Muscle of leg (tissue), 3 donors: ENCODE measurements at regions not wholly inside any gene's neighbourhood (a gene's known extent, or its start where the extent isn't known, plus 50 kb on each side); places are given as distances from the start of the nearest gene placed in this dataset.
"Not testable (repeated sequence)": the region's sequence is repeated elsewhere in the genome, so short reads cannot be mapped to it uniquely, and the experiment has no call there.

ENCODE experiments used
- DNase-seq: peaks from one replicate; pipeline ENCODE4 v3.0.0; 2013
- H3K27ac ChIP-seq: one replicate; pipeline ENCODE4 v1.5.1; 2013; ENCODE audit warnings: mild to moderate bottlenecking, low read length, control low read depth
- H3K27me3 ChIP-seq: one replicate; pipeline ENCODE4 v1.6.1; 2013; ENCODE audit warnings: low read length; ENCODE audit not compliant: control insufficient read depth, insufficient read depth
- H3K36me3 ChIP-seq: one replicate; pipeline ENCODE4 v1.6.1; 2013; ENCODE audit warnings: low read length; ENCODE audit not compliant: control insufficient read depth, insufficient read depth
- H3K4me1 ChIP-seq: one replicate; pipeline ENCODE4 v1.6.1; 2013; ENCODE audit warnings: low read length; ENCODE audit not compliant: control insufficient read depth, insufficient read depth
- H3K4me3 ChIP-seq: one replicate; pipeline ENCODE4 v1.5.1; 2013; ENCODE audit warnings: low read length, control low read depth
- H3K9me3 ChIP-seq: replicated peaks from 2 replicates; pipeline ENCODE4 v1.6.1; 2013; ENCODE audit warnings: low read depth, low read length; ENCODE audit not compliant: control insufficient read depth
- WGBS: methylation state at CpG from one replicate; pipeline ENCODE4 v1.1.5; 2013; ENCODE audit warnings: missing lambda C conversion rate; ENCODE audit not compliant: insufficient coverage; 5-methylcytosine and 5-hydroxymethylcytosine counted together

DNA sequence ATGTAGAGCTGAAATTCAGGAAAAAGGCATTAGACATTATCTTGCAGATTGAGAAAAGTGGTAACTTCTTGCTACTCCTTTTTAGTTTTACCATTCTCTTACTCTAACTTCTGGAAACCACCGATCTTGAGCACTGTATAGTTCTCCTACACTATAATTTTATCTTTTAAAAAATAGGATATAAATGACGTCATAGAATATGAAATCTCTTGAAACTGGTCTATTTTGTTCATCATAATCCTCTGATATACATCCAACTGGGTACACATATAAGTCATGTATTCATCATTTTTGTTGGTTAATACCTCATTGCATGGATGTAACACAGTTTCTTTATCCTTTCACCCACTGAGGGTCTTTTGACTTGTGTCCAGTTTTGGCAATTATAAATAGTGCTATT is 629.9 kb upstream of the PRR20A start:
- no peaks in the 10 kb centered on the region for H3K9me3 ChIP-seq
- no CpG with 5 or more reads among the region's 2 CpGs for WGBS
- no peak for DNase-seq
- no peaks in the 10 kb centered on the region for H3K36me3 ChIP-seq
- no peaks in the 10 kb centered on the region for H3K4me1 ChIP-seq
- H3K27me3 ChIP-seq, result no peaks in the 10 kb centered on the region
- H3K27ac ChIP-seq, result no peak overlapping the region
- H3K4me3 ChIP-seq, result no peak overlapping the region

DNA sequence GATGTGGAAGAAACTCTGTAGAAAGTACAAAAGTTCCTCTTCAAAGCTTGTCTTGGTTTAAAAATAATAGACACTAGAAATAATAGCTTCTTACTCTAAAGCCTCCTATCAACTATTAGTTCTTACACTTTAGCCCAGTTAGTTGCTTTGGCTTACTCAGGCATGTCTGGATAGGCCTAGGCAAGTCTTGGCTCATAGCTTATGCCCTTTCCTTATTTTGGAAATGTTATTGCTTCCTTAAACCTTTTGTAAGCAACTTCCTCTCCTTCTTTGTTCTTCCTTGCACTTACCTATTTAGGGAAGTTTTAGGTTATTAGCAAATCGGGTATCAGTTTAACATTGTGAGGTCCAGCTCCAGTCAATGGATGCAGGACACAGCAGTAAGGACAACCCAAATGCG is 628.4 kb upstream of the PRR20A start:
- H3K27ac ChIP-seq, H3K27me3 ChIP-seq, DNase-seq, H3K36me3 ChIP-seq, H3K4me1 ChIP-seq, H3K4me3 ChIP-seq, H3K9me3 ChIP-seq: not testable (repeated sequence)
- WGBS, result 100% methylated on average over 1 of the region's 2 CpGs

DNA sequence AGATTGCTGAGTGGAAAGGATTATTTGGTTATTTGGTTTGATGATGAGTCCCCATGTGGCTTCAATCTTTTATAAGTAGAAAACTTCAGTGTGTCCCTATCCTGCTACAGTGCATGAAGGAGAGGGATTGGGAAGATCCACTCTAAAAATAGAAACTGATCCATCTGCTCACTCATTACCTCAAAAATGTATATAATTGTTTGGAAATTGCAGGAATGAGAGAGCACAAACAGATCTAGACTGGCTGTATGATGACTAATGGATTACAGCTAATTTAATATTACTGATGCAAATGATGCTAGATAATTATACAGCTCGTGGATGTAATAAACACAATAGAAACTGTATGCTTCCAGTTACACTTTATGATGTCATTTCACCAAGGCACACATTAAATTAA is 625.3 kb upstream of the PRR20A start:
- WGBS, result no CpG with 5 or more reads among the region's 1 CpG
- no peak overlapping the region for H3K27ac ChIP-seq
- H3K9me3 ChIP-seq, result no peaks in the 10 kb centered on the region
- H3K4me1 ChIP-seq, result no peaks in the 10 kb centered on the region
- no peaks in the 10 kb centered on the region for H3K27me3 ChIP-seq
- no peaks in the 10 kb centered on the region for H3K36me3 ChIP-seq
- no peak for DNase-seq
- no peak overlapping the region for H3K4me3 ChIP-seq

DNA sequence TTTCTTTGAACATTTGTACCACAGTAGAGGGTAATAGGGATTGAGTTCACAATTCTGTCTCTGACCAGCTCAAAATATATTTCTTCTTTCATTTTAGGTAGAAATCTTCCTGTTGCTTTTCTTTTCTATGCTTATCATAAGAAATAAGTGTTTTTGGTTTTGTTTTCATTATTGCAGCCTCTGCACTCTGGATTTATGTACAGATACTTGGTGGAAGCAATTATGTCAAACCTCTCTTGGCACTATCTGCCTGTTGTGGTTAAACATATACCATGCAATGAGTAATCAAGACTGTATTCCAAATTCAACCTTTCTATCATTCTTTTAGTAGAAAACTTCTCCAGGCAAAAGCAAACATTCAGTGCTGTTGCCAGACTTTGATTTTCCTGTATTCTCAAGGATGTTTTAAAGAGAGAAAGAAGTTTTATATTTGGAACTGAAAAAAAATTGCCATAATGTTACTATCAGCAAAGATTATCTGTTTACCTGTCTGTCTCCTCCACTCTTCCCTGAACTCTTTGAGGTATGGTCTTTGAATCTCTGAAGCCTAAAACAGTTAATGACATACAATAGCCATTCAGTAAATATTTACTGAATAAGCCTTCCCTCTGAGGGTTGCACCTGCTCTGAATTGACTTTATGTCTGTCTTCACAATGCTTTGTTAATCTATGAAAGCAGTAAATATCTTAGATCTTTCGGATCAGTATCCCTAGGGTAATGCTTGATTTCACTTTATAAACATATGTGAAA is 612.5 kb upstream of the PRR20A start:
- no peaks in the 10 kb centered on the region for H3K27me3 ChIP-seq
- DNase-seq, result no peak
- H3K9me3 ChIP-seq, result no peaks in the 10 kb centered on the region
- WGBS, result no CpG with 5 or more reads among the region's 1 CpG
- no peak overlapping the region for H3K27ac ChIP-seq
- H3K4me1 ChIP-seq, result no peaks in the 10 kb centered on the region
- H3K36me3 ChIP-seq, result no peaks in the 10 kb centered on the region
- H3K4me3 ChIP-seq, result no peak overlapping the region

DNA sequence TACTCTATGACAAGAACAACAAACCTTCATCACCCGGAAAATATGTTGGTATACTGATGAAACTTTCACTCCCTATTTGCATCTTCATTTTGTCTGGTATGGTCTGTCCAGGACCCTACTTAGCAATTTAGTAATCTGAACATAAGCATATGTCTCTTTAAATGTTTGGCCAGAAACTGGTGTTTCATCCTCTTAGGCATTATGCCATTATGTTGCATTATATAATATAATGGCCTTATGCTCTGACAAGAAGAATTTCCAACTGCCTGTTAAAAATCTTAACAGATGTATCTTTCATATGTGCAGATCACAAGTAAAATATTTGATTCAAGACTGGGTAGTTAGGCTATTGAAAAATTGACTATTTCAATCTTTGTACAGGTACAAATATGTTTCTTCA is 610.6 kb upstream of the PRR20A start:
- WGBS, result no CpG with 5 or more reads among the region's 1 CpG

DNA sequence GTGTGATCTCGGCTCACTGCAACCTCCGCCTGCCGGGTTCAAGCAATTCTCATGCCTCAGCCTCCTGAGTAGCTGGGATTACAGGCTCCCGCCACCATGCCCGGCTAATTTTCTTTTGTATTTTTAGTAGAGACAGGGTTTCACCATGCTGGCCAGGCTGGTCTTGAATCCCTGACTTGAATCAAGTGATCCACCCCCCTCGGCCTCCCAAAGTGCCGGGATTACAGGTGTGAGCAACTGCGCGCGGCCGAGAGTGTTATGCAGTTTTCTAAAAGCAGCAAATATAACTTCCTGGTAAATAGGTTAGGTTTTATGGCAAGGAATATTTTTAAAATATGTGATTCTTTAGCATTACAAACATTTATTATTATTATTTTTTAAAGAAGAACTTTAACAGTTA is 592.8 kb upstream of the PRR20A start:
- not testable (repeated sequence) for H3K4me3 ChIP-seq, H3K27ac ChIP-seq, H3K36me3 ChIP-seq, H3K4me1 ChIP-seq, DNase-seq, H3K9me3 ChIP-seq, H3K27me3 ChIP-seq
- 100% methylated on average over 3 of the region's 11 CpGs for WGBS

More for the DNA sequence above, 610.6 kb upstream of the PRR20A start:
- Histone ChIP-seq H3K4me3 (no peak overlapping the region), H3K27me3 (no peaks in the 10 kb centered on the region), H3K27ac (no peak overlapping the region), H3K4me1 (no peaks in the 10 kb centered on the region), H3K36me3 (no peaks in the 10 kb centered on the region), H3K9me3 (no peaks in the 10 kb centered on the region)
- DNase-seq, result peak; percentile 23

DNA sequence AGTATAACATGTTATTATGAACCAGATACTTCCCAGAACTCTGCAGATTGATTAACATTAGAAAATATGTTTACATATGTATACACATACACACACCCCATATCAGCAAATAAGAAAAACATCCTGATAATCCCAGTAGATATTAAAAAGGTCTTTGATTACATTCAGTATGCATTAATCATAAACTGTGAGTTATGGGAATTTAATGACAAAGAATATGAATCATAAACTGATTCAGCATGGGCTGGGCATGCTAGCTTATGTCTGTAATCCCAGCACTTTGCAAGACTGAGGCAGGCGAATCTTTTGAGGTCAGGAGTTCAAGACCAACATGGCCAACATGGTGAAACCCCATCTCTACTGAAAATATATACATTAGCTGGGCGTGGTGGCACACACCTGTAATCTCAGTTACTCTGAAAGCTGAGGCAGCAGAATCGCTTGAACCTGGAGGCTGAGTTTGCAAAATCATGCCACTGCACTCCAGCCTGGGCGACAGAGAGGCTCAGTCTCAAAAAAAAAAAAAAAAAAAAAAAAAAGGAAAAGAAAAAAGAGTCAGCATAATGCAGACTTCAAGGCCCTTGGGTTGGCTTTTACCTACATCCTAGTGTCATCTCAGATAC is 581.9 kb upstream of the PRR20A start:
- Histone ChIP-seq H3K4me3 (no peak overlapping the region), H3K9me3 (no peaks in the 10 kb centered on the region), H3K27me3 (no peaks in the 10 kb centered on the region), H3K4me1 (no peaks in the 10 kb centered on the region), H3K27ac (no peak overlapping the region), H3K36me3 (no peaks in the 10 kb centered on the region)
- no peak for DNase-seq
- 70% methylated on average over 2 of the region's 4 CpGs for WGBS

DNA sequence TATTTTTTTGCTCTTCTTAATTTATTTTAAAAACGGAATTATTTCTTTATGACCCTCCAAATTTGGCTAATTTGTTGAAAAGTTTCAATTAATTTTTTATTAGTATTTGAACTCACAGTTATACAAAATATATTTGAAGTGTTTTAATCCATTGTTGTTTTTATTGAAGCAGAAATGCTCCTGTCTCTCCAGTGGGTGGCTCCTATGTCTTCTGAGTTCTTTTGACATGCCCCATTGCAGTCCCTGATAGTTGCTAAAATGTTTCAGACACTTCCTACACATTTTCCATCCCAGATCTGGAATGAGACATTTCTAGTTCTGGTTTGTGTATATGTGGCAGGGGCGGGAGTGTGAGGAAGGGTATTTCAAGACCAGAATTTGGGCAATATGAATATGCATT is 579.4 kb upstream of the PRR20A start:
- peak; percentile 15 for DNase-seq
- WGBS, result no CpG with 5 or more reads among the region's 2 CpGs
- H3K4me3 ChIP-seq, result no peak overlapping the region

DNA sequence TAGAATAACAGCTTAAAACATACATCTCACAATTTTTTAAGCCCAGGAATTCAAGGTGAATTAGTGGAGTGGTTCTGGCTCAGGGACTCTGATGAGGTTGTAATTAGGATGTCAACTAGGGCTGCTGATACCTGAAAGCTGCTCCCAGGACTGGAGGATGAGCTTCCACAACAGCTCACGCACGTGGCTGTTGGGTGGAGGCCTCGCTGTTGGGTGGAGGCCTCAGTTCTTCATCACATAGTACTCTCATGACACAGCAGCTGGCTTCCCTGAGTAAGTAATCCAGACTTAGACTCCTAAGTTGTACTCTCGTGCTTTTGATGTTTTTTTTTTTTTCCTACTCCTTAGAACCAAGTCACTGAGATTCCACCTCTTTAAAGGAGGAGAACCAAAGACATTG is 577.1 kb upstream of the PRR20A start:
- Histone ChIP-seq H3K9me3 (no peaks in the 10 kb centered on the region), H3K27ac (no peak overlapping the region), H3K27me3 (no peaks in the 10 kb centered on the region), H3K4me1 (no peaks in the 10 kb centered on the region), H3K36me3 (no peaks in the 10 kb centered on the region), H3K4me3 (no peak overlapping the region)
- WGBS, result 55% methylated on average over 4 of the region's 4 CpGs
- DNase-seq, result no peak

More for the DNA sequence above, 579.4 kb upstream of the PRR20A start:
- no peaks in the 10 kb centered on the region for H3K4me1 ChIP-seq
- H3K9me3 ChIP-seq, result no peaks in the 10 kb centered on the region
- H3K36me3 ChIP-seq, result no peaks in the 10 kb centered on the region
- no peak overlapping the region for H3K27ac ChIP-seq
- no peaks in the 10 kb centered on the region for H3K27me3 ChIP-seq

DNA sequence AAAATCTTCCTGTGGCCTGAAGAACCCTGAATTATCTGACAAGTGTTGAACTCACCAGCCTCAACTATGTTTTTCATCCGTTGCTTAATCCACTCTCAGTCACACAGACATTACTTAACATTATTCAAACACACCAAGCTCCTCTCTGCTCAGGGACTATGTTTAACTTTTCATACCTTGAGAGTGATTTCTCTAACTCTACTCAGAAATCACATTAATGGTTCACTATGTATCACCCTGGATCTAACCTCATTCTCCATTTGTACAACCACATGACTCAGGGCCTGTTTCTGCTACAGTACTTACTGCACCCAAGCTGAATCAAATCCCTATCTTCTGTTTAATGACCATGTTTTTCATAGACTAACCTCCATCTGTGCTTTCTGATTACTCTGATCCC is 553.7 kb upstream of the PRR20A start:
- Histone ChIP-seq H3K4me3 (no peak overlapping the region), H3K9me3 (no peaks in the 10 kb centered on the region), H3K27me3 (no peaks in the 10 kb centered on the region), H3K36me3 (no peaks in the 10 kb centered on the region), H3K4me1 (no peaks in the 10 kb centered on the region), H3K27ac (no peak overlapping the region)
- 88% methylated on average over 1 of the region's 1 CpG for WGBS
- no peak for DNase-seq
